ENCODE measurements at regions not wholly inside any gene's neighbourhood (a gene's known extent, or its start where the extent isn't known, plus 50 kb on each side); places are given as distances from the start of the nearest gene placed in this dataset.

DNA sequence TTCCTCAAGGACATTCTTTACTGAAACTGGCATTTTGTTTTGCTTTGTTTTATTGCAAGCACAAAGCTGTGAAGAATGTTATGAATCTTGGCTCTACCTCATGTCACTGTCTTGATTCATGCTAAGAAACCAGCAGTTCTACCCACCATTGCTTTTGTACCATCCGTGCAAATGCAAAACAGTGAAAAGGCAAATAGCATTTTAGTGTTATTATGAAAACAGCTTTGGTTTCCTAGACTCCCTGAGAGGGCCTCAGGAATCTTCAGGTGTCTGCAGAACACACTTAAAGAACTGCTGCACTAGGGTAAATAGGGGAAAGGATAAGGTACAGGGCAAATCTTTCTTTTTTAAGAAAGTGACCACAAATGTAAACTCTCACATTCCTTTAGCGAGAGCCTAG, 318.9 kb downstream of the AHR start:
- no peaks in the 10 kb centered on the region for H3K36me3 Mint-ChIP-seq (ENCODE audit: unreplicated experiment)
- TF ChIP-seq, protein P1, sequence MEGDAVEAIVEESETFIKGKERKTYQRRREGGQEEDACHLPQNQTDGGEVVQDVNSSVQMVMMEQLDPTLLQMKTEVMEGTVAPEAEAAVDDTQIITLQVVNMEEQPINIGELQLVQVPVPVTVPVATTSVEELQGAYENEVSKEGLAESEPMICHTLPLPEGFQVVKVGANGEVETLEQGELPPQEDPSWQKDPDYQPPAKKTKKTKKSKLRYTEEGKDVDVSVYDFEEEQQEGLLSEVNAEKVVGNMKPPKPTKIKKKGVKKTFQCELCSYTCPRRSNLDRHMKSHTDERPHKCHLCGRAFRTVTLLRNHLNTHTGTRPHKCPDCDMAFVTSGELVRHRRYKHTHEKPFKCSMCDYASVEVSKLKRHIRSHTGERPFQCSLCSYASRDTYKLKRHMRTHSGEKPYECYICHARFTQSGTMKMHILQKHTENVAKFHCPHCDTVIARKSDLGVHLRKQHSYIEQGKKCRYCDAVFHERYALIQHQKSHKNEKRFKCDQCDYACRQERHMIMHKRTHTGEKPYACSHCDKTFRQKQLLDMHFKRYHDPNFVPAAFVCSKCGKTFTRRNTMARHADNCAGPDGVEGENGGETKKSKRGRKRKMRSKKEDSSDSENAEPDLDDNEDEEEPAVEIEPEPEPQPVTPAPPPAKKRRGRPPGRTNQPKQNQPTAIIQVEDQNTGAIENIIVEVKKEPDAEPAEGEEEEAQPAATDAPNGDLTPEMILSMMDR (IDR thresholded peaks at IDR 0.05; ENCODE audit: partially characterized antibody, unreplicated experiment) = no peak
- H3K4me1 Mint-ChIP-seq (ENCODE audit: low read depth, unreplicated experiment) = no peaks in the 10 kb centered on the region
- no peaks in the 10 kb centered on the region for H3K27me3 Mint-ChIP-seq (ENCODE audit: unreplicated experiment)
- H3K27ac Mint-ChIP-seq (ENCODE audit: unreplicated experiment) = no peak overlapping the region
- no peak for DNase-seq
- no peak overlapping the region for H3K4me3 Mint-ChIP-seq (ENCODE audit: unreplicated experiment)
- H3K9me3 Mint-ChIP-seq (ENCODE audit: unreplicated experiment) = peaks cover 1% of the 10 kb centered on the region

DNA sequence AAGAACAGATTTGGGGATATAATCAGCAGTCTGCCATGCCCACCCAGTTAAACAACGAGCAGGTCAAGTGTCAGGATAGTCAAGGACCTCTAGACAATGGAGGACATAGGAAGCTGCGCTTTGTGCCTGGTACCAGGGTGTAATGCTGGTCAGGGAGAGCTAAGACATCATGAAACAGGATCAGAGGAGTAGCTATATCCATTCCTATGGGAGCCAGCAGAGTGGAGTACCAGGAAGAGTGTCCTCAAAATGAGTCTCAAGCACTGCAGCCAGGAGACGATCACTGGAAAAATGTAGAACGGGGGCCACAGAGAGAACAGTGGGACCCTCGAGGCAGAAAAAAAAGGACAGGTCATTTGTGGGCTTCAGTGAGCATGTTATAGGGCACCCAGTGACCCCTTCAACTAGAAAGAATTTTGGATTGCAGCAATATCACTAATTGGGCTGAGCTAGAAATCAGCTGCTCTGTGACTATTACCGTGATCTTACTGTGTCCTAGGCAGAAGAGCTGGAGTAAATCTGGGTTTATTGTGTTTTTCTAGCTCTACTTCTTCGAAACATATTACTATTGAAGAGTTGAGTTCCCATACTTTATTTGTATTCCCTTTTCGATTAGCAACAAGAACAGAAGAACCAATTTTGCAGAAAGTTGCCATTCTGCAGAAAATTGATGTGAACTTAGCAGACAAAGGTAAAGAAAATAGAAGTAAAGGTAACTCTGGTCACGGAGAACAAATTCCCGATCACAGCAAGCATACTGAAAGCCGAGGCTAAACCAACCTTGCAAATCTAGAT, 319.6 kb downstream of the AHR start:
- Mint-ChIP-seq H3K27me3 (ENCODE audit: unreplicated experiment) (no peaks in the 10 kb centered on the region), H3K27ac (ENCODE audit: unreplicated experiment) (no peak overlapping the region), H3K4me3 (ENCODE audit: unreplicated experiment) (no peak overlapping the region), H3K36me3 (ENCODE audit: unreplicated experiment) (no peaks in the 10 kb centered on the region), H3K9me3 (ENCODE audit: unreplicated experiment) (peaks cover 1% of the 10 kb centered on the region), H3K4me1 (ENCODE audit: low read depth, unreplicated experiment) (peaks cover under 1% of the 10 kb centered on the region)
- DNase-seq = no peak
- TF ChIP-seq, protein P1 (IDR thresholded peaks at IDR 0.05; ENCODE audit: partially characterized antibody, unreplicated experiment) = no peak

DNA sequence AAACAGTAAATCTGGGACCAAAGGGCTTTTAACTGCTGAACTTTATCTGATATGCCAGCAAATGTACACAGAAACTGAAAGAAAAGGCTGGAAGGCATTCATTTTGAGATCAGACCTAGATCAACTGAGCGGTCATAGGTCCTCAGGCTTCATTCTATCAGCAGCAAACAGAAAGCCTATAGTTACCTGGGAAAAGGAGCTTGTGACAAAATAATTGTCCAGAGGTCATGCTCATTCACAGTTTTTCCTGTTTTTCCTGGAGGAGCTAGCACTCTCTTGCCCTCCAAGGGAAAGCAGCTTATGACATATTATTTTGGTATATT, 320.2 kb downstream of the AHR start:
- Mint-ChIP-seq H3K27me3 (ENCODE audit: unreplicated experiment) (no peaks in the 10 kb centered on the region), H3K36me3 (ENCODE audit: unreplicated experiment) (no peaks in the 10 kb centered on the region), H3K27ac (ENCODE audit: unreplicated experiment) (no peak overlapping the region), H3K4me1 (ENCODE audit: low read depth, unreplicated experiment) (peaks cover 4% of the 10 kb centered on the region), H3K4me3 (ENCODE audit: unreplicated experiment) (no peak overlapping the region), H3K9me3 (ENCODE audit: unreplicated experiment) (peaks cover 1% of the 10 kb centered on the region)
- TF ChIP-seq, protein P1 (IDR thresholded peaks at IDR 0.05; ENCODE audit: partially characterized antibody, unreplicated experiment) = no peak
- DNase-seq = no peak

DNA sequence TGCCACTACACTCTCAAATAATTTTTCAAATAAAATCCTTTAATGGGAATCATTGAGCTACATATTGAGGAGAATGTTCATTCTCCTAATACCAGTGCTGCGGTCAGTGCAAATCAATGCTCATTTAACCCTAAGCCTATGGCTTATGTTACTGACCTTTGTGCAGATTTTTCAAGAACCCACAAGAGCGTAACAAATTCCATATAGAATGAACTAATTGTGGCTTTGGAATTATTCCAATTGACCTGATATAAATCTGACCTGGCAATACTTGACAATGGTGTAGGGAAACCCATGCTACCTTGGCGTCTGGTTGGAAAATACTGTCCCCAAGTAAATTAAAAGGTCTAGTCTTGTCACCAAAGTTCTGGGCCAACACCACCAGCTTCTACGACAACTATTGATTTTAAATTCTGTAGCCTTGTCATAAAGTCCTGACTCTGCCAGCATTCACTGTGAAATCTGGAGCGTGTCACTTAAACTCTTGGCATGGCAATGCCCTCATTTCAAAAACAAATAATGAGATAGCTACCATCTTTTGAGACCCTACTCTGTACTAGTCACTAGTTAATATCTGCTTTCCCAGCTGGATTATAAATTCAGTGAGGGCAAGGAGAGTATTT, 320.9 kb downstream of the AHR start:
- H3K36me3 Mint-ChIP-seq (ENCODE audit: unreplicated experiment) = no peaks in the 10 kb centered on the region
- no peaks in the 10 kb centered on the region for H3K27me3 Mint-ChIP-seq (ENCODE audit: unreplicated experiment)
- no peak for DNase-seq
- TF ChIP-seq, protein P1 (IDR thresholded peaks at IDR 0.05; ENCODE audit: partially characterized antibody, unreplicated experiment) = no peak
- peaks cover 4% of the 10 kb centered on the region for H3K4me1 Mint-ChIP-seq (ENCODE audit: low read depth, unreplicated experiment)
- peaks cover 1% of the 10 kb centered on the region for H3K9me3 Mint-ChIP-seq (ENCODE audit: unreplicated experiment)
- no peak overlapping the region for H3K27ac Mint-ChIP-seq (ENCODE audit: unreplicated experiment)
- no peak overlapping the region for H3K4me3 Mint-ChIP-seq (ENCODE audit: unreplicated experiment)

DNA sequence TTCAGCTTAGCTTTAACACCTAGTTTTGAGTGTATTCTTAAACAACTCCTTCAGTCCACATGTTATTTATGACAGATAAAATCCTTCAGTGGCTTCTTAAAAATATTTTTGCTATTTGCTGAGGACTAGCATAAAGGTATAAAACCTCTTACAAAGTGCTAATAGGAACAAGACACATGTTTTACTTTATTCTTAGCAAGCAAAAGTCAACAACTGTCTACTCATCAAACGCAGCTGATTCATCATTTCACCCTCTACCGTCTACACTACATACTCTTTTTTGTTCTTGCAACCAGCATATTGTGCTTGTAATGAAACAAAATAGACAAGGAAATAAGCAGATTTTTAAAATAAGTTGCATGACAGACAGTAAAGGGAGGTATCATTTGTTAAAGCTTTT, 319.7 kb downstream of the SNX13 start:
- TF ChIP-seq, protein P1 (IDR thresholded peaks at IDR 0.05; ENCODE audit: partially characterized antibody, unreplicated experiment) = no peak
- H3K27ac Mint-ChIP-seq (ENCODE audit: unreplicated experiment) = no peak overlapping the region
- H3K4me1 Mint-ChIP-seq (ENCODE audit: low read depth, unreplicated experiment) = peaks cover 7% of the 10 kb centered on the region
- peaks cover 2% of the 10 kb centered on the region for H3K9me3 Mint-ChIP-seq (ENCODE audit: unreplicated experiment)
- no peak for DNase-seq
- no peak overlapping the region for H3K4me3 Mint-ChIP-seq (ENCODE audit: unreplicated experiment)
- no peaks in the 10 kb centered on the region for H3K36me3 Mint-ChIP-seq (ENCODE audit: unreplicated experiment)
- H3K27me3 Mint-ChIP-seq (ENCODE audit: unreplicated experiment) = peaks cover 2% of the 10 kb centered on the region

Data from glutamatergic neuron (in vitro differentiated cells).